ENCODE measurements at regions not wholly inside any gene's neighbourhood (a gene's known extent, or its start where the extent isn't known, plus 50 kb on each side); places are given as distances from the start of the nearest gene placed in this dataset.
A peak's percentile ranks its signal among the peaks of the same experiment; 100 is the strongest.

DNA sequence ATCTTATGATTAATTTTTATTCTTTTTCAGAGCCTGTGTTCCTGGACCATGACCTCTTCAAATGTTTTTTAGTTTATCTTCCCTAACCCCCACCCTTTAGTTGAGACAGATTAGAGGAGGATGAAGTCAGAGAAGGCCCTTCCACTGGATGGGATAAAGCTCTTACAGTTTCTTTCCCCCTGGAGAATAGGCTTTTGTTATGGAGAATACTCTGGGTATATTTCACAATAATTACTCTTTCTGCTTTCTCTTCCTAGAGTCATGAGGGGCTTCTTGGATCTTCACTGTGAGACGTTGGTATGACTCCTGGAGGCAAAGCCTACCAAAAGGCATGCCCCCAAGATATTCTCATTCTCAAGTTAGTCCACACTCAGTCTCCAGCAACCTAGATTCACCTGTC, 144.4 kb upstream of the THRB start:
- peaks cover 15% of the 10 kb centered on the region for H3K4me1 Mint-ChIP-seq (ENCODE audit: low read depth, unreplicated experiment)
- DNase-seq = no peak
- TF ChIP-seq CTCF (IDR thresholded peaks at IDR 0.05; ENCODE audit: insufficient read depth in 1 of 2, low read depth in 1 of 2, low read length in 1 of 2, severe bottlenecking in 1 of 2, unreplicated experiment in 1 of 2) = no peak
- peaks cover 6% of the 10 kb centered on the region for H3K9me3 Mint-ChIP-seq (ENCODE audit: unreplicated experiment)
- Histone ChIP-seq H3K27me3 (replicated peaks; ENCODE audit: control insufficient read depth, insufficient read depth, low read length) (no peaks in the 10 kb centered on the region), H3K4me3 (ENCODE audit: low read depth, low read length) (no peak overlapping the region), H3K36me3 (ENCODE audit: control insufficient read depth, insufficient read depth, low read length) (no peaks in the 10 kb centered on the region), H3K4me1 (peaks cover 29% of the 10 kb centered on the region), H3K9me3 (no peaks in the 10 kb centered on the region)
- CTCF ChIA-PET = interaction anchor here (0.6 kb wide), 1 partner anchor 187 kb away, joined by 3 read pairs; no protein-coding TSS in a partner anchor
- POLR2A ChIA-PET = no interaction called here
- peak overlapping the region; percentile 60 for H3K27ac Mint-ChIP-seq (ENCODE audit: unreplicated experiment)
- intact Hi-C loops (cut with micrococcal nuclease; ENCODE audit: unreplicated experiment) = no loop called here
- no peak overlapping the region for H3K4me3 Mint-ChIP-seq (ENCODE audit: unreplicated experiment)
- H3K27me3 Mint-ChIP-seq (ENCODE audit: insufficient read depth, unreplicated experiment) = no peaks in the 10 kb centered on the region
- no peaks in the 10 kb centered on the region for H3K36me3 Mint-ChIP-seq (ENCODE audit: insufficient read depth, unreplicated experiment)
- BruUV-seq (replicated peaks) = no TSS peak

GRCh38 chr3:24639481-24640329, 145.1 kb upstream of the THRB start:
- no peaks in the 10 kb centered on the region for H3K27me3 ChIP-seq (replicated peaks; ENCODE audit: control insufficient read depth, insufficient read depth, low read length)
- peak overlapping the region; percentile 60 for H3K27ac Mint-ChIP-seq (ENCODE audit: unreplicated experiment)

More at GRCh38 chr3:24639481-24640329, 145.1 kb upstream of the THRB start:
- no peaks in the 10 kb centered on the region for H3K36me3 ChIP-seq (ENCODE audit: control insufficient read depth, insufficient read depth, low read length)
- Mint-ChIP-seq H3K27me3 (ENCODE audit: insufficient read depth, unreplicated experiment) (no peaks in the 10 kb centered on the region), H3K36me3 (ENCODE audit: insufficient read depth, unreplicated experiment) (no peaks in the 10 kb centered on the region), H3K9me3 (ENCODE audit: unreplicated experiment) (peaks cover 6% of the 10 kb centered on the region), H3K4me1 (ENCODE audit: low read depth, unreplicated experiment) (peaks cover 15% of the 10 kb centered on the region), H3K4me3 (ENCODE audit: unreplicated experiment) (no peak overlapping the region)
- DNase-seq = no peak
- H3K9me3 ChIP-seq = no peaks in the 10 kb centered on the region
- intact Hi-C loops (cut with micrococcal nuclease; ENCODE audit: unreplicated experiment) = loop anchor here (1.0 to 10.0 kb wide), 5 partner anchors 57 to 375 kb away; no protein-coding TSS in a partner anchor
- TF ChIP-seq CTCF (IDR thresholded peaks at IDR 0.05; ENCODE audit: insufficient read depth in 1 of 2, low read depth in 1 of 2, low read length in 1 of 2, severe bottlenecking in 1 of 2, unreplicated experiment in 1 of 2) = no peak
- no peak overlapping the region for H3K4me3 ChIP-seq (ENCODE audit: low read depth, low read length)
- ChIA-PET POLR2A (no interaction called here), CTCF (interaction anchor here (0.6 kb wide), 1 partner anchor 188 kb away, joined by 3 read pairs; no protein-coding TSS in a partner anchor)
- H3K4me1 ChIP-seq = peaks cover 29% of the 10 kb centered on the region
- BruUV-seq (replicated peaks) = no TSS peak

Measured in Caco-2 (cell line).